ENCODE measurements at regions not wholly inside any gene's neighbourhood (a gene's known extent, or its start where the extent isn't known, plus 50 kb on each side); places are given as distances from the start of the nearest gene placed in this dataset.

- TF ChIP-seq MAX (IDR thresholded peaks at IDR 0.05; ENCODE audit: insufficient read depth, insufficient read length) = no peak
- no peak for TF ChIP-seq CTCF (IDR thresholded peaks at IDR 0.05; ENCODE audit: extremely low read depth in 1 of 2, insufficient read depth in 1 of 2, low read depth in 1 of 2, low read length in 2 of 2)
- intact Hi-C loops (cut with micrococcal nuclease) = no loop called here
- no peak overlapping the region for H2AFZ ChIP-seq (ENCODE audit: low read depth, low read length)
- no TSS peak for BruUV-seq (replicated peaks)
- no peaks in the 10 kb centered on the region for H4K20me1 ChIP-seq (replicated peaks; ENCODE audit: control insufficient read depth, extremely low read depth, insufficient read depth, low read length)
- no peaks in the 10 kb centered on the region for H3K36me3 ChIP-seq (ENCODE audit: control insufficient read depth in 2 of 2, extremely low read depth in 1 of 2, insufficient read depth in 2 of 2, low read length in 2 of 2)
- no peak overlapping the region for H3K4me3 ChIP-seq (replicated peaks in 1 of 3; ENCODE audit: insufficient read depth in 1 of 3, low read depth in 1 of 3, low read length in 3 of 3)
- FAIRE-seq (no peak), DNase-seq (ENCODE audit: low read depth, low spot score) (no peak)
- CTCF ChIA-PET = no interaction called here
- no peak overlapping the region for H3K9ac ChIP-seq (replicated peaks; ENCODE audit: extremely low read depth, insufficient read depth, low read length)
- no peaks in the 10 kb centered on the region for H3K9me1 ChIP-seq (replicated peaks; ENCODE audit: control insufficient read depth, extremely low read depth, insufficient read depth, low read length)
- no peak overlapping the region for H3K4me2 ChIP-seq (ENCODE audit: insufficient read depth, low read length)
- dilution Hi-C loops (cut with MboI; ENCODE audit: extremely low pct_ligation_motif_present, low sequenced_read_pairs) = no loop called here
- H3K9me3 ChIP-seq (replicated peaks; ENCODE audit: control insufficient read depth, insufficient read depth, low read length) = peaks cover 2% of the 10 kb centered on the region
- no peaks in the 10 kb centered on the region for H3K27me3 ChIP-seq (ENCODE audit: control insufficient read depth in 2 of 2, insufficient read depth in 2 of 2, low read length in 2 of 2)
- no peak overlapping the region for H3K27ac ChIP-seq (ENCODE audit: insufficient read depth, low read depth, low read length)
- H3K79me2 ChIP-seq (ENCODE audit: control insufficient read depth, insufficient read depth, low read length) = no peaks in the 10 kb centered on the region
- POLR2A ChIA-PET = no interaction called here
- no peaks in the 10 kb centered on the region for H3K4me1 ChIP-seq (ENCODE audit: control insufficient read depth, extremely low read depth, insufficient read depth, low read length)
These were observed 752.4 kb upstream of the PRMT6 start for GRCh38 chr1:106304106-106304505.

- no peak overlapping the region for H3K27ac ChIP-seq (ENCODE audit: insufficient read depth, low read depth, low read length)
- no TSS peak for BruUV-seq (replicated peaks)
These were observed 736.9 kb upstream of the PRMT6 start for GRCh38 chr1:106319612-106320011.

More at GRCh38 chr1:106319612-106320011, 736.9 kb upstream of the PRMT6 start:
- Histone ChIP-seq H3K4me3 (replicated peaks in 1 of 3; ENCODE audit: insufficient read depth in 1 of 3, low read depth in 1 of 3, low read length in 3 of 3) (no peak overlapping the region), H3K4me2 (ENCODE audit: insufficient read depth, low read length) (no peak overlapping the region), H3K9me1 (replicated peaks; ENCODE audit: control insufficient read depth, extremely low read depth, insufficient read depth, low read length) (no peaks in the 10 kb centered on the region), H3K36me3 (ENCODE audit: control insufficient read depth in 2 of 2, extremely low read depth in 1 of 2, insufficient read depth in 2 of 2, low read length in 2 of 2) (no peaks in the 10 kb centered on the region), H3K79me2 (ENCODE audit: control insufficient read depth, insufficient read depth, low read length) (no peaks in the 10 kb centered on the region), H3K9ac (replicated peaks; ENCODE audit: extremely low read depth, insufficient read depth, low read length) (no peak overlapping the region), H2AFZ (ENCODE audit: low read depth, low read length) (no peak overlapping the region), H3K9me3 (replicated peaks; ENCODE audit: control insufficient read depth, insufficient read depth, low read length) (peaks cover 2% of the 10 kb centered on the region), H4K20me1 (replicated peaks; ENCODE audit: control insufficient read depth, extremely low read depth, insufficient read depth, low read length) (no peaks in the 10 kb centered on the region), H3K4me1 (ENCODE audit: control insufficient read depth, extremely low read depth, insufficient read depth, low read length) (no peaks in the 10 kb centered on the region), H3K27me3 (ENCODE audit: control insufficient read depth in 2 of 2, insufficient read depth in 2 of 2, low read length in 2 of 2) (no peaks in the 10 kb centered on the region)
- CTCF ChIA-PET = no interaction called here
- DNase-seq (ENCODE audit: low read depth, low spot score) (no peak), FAIRE-seq (no peak)
- POLR2A ChIA-PET = no interaction called here
- dilution Hi-C loops (cut with MboI; ENCODE audit: extremely low pct_ligation_motif_present, low sequenced_read_pairs) (no loop called here), intact Hi-C loops (cut with micrococcal nuclease) (no loop called here)
- TF ChIP-seq MYC (IDR thresholded peaks at IDR 0.05; ENCODE audit: low read depth, low read length) (no peak), FOS (IDR thresholded peaks at IDR 0.05; ENCODE audit: borderline replicate concordance, insufficient read depth, low read length) (no peak), POLR2AphosphoS5 (IDR thresholded peaks at IDR 0.05; ENCODE audit: insufficient read depth, low read depth, low read length) (no peak), CTCF (IDR thresholded peaks at IDR 0.05; ENCODE audit: extremely low read depth in 1 of 2, insufficient read depth in 1 of 2, low read depth in 1 of 2, low read length in 2 of 2) (no peak), POLR2A (IDR thresholded peaks at IDR 0.05; ENCODE audit: low read depth, low read length) (no peak), JUN (IDR thresholded peaks at IDR 0.05; ENCODE audit: borderline replicate concordance, insufficient read depth, insufficient read length, low read depth) (no peak), GATA2 (IDR thresholded peaks at IDR 0.05; ENCODE audit: insufficient read depth, insufficient read length, low read depth, low read length) (no peak), EZH2 (IDR thresholded peaks at IDR 0.05; ENCODE audit: borderline replicate concordance, low read depth, low read length, severe bottlenecking) (no peak), MAX (IDR thresholded peaks at IDR 0.05; ENCODE audit: insufficient read depth, insufficient read length) (no peak)

All from endothelial cell of umbilical vein (primary cell).